Peyer's patch (tissue), 4 donors: ENCODE measurements at regions not wholly inside any gene's neighbourhood (a gene's known extent, or its start where the extent isn't known, plus 50 kb on each side); places are given as distances from the start of the nearest gene placed in this dataset.

Source experiments
- DNase-seq, 3 donors: peaks; one replicate each; pipeline ENCODE4 v3.0.0-alpha.2; 2017 to 2019
- H3K27ac ChIP-seq, 4 donors: fragments of 200-600 bp; sonication (generic); one replicate each; pipeline ENCODE4 v1.5.1; 2016 to 2019
- H3K27me3 ChIP-seq, 2 donors: fragments of 200-600 bp; sonication (generic); one replicate each; pipeline ENCODE4 v1.5.1; 2019
- H3K36me3 ChIP-seq, 3 donors: fragments of 200-600 bp; sonication (generic); one replicate each; pipeline ENCODE4 v1.5.1; 2016 to 2019
- H3K4me1 ChIP-seq, 4 donors: fragments of 200-600 bp; sonication (generic); one replicate each; pipeline ENCODE4 v1.5.1; 2016 to 2019
- H3K4me3 ChIP-seq, 4 donors: fragments of 200-600 bp; sonication (generic); 1 replicate in 3 of 4; 2 replicates in 1 of 4; pipeline ENCODE4 v1.5.1; 2016 to 2019; ENCODE audit warnings: mild to moderate bottlenecking in 1 of 4
- H3K9me3 ChIP-seq, 4 donors: fragments of 200-600 bp; sonication (generic); one replicate each; pipeline ENCODE4 v1.5.1; 2016 to 2019; ENCODE audit warnings: mild to moderate bottlenecking in 1 of 4
- POLR2A ChIP-seq, 2 donors: fragments of 450-650 bp; IDR thresholded peaks; one replicate each; pipeline ENCODE4 v1.5.1; 2017; ENCODE audit warnings: antibody characterized with exemption in 2 of 2, mild to moderate bottlenecking in 2 of 2, moderate library complexity in 2 of 2
- TF ChIP-seq, protein P1 (sequence below), 6 experiments: fragments of 450-650 bp in 4 of 6; fragments of 200-600 bp in 2 of 6; sonication (generic) in 1 of 6; IDR thresholded peaks; one replicate each; pipeline ENCODE4 v1.5.1; 2017 to 2019; ENCODE audit warnings: antibody characterized with exemption in 6 of 6, mild to moderate bottlenecking in 3 of 6, moderate library complexity in 1 of 6

DNA sequence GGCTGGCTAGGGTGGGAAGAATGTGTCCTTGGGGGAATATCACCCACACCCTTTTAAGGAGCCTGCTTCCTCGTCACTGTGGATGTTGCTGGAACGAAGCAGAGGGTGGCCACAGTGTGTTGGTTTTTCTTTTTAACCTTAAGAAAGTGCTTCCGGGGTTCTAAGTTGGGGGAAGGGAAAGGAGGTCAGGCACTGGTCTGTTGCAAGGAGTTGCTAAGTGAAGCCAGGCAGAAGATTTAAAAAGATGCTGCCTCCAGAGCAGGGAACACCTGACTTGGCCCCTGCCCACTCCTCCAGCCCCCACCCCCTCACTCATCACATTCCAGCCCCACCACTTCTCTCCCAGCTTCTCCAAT, 213.1 kb downstream of the EMX2 start:
- Histone ChIP-seq H3K4me1 (no peaks in the 10 kb centered on the region), H3K27me3 (no peaks in the 10 kb centered on the region), H3K4me3 (no peak overlapping the region), H3K9me3 (no peaks in the 10 kb centered on the region), H3K27ac (no peak overlapping the region), H3K36me3 (no peaks in the 10 kb centered on the region)
- TF ChIP-seq POLR2A (IDR thresholded peaks at IDR 0.05): no peak
- TF ChIP-seq, protein P1, sequence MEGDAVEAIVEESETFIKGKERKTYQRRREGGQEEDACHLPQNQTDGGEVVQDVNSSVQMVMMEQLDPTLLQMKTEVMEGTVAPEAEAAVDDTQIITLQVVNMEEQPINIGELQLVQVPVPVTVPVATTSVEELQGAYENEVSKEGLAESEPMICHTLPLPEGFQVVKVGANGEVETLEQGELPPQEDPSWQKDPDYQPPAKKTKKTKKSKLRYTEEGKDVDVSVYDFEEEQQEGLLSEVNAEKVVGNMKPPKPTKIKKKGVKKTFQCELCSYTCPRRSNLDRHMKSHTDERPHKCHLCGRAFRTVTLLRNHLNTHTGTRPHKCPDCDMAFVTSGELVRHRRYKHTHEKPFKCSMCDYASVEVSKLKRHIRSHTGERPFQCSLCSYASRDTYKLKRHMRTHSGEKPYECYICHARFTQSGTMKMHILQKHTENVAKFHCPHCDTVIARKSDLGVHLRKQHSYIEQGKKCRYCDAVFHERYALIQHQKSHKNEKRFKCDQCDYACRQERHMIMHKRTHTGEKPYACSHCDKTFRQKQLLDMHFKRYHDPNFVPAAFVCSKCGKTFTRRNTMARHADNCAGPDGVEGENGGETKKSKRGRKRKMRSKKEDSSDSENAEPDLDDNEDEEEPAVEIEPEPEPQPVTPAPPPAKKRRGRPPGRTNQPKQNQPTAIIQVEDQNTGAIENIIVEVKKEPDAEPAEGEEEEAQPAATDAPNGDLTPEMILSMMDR (IDR thresholded peaks at IDR 0.05): no peak
- DNase-seq: no peak

DNA sequence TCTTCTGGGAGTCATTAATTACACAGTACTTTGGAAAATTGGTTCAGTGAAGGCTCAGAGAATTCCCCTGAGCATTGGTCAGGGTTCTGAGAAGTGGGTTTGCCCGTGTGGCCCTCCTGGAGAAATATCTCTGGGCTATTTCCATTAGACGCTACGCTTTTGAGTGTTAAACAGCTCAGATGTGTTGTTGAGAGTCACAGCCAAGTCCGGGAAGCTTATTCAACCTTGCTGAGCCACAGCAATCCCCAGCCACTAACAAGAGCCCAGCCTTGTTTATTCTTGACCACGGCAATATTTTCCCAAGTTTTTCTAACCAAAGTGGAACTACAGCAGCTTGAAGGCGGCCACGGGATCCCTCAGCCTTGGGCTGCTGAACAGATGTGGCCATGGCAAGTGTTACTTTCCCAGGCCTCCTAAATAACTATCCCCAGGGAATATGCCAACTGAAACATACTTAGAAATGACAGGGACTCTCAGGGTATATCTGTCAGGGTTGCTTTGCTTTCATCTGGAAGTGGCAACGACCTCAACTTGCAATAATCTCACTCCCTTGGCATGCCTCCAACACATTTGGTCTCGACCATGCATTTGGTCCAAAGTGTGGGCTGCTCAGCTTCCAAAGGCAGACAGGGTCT, 214.7 kb downstream of the EMX2 start:
- TF ChIP-seq, protein P1 (IDR thresholded peaks at IDR 0.05): no peak
- no peak for TF ChIP-seq POLR2A (IDR thresholded peaks at IDR 0.05)
- H3K27ac ChIP-seq: no peak overlapping the region
- H3K4me1 ChIP-seq: no peaks in the 10 kb centered on the region
- H3K9me3 ChIP-seq: no peaks in the 10 kb centered on the region
- no peak overlapping the region for H3K4me3 ChIP-seq
- no peak for DNase-seq
- H3K27me3 ChIP-seq: no peaks in the 10 kb centered on the region
- no peaks in the 10 kb centered on the region for H3K36me3 ChIP-seq

DNA sequence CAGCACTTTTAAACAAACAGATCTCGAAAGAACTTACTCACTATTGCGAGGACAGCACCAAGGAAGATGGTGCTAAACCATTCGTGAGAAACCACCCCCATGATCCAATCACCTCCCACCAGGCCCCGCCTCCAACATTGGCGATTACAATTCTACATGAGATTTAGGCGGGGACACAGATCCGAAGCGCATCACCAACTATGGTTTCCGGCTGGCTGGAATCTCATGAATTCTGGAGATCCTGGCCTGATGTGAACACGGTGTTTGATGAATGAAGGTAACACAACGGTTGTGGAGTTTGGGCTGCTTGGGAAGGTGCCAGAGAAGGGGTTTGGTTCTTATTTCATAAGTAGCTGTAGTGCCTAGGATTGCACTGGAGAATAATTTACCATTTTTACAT, 216.7 kb downstream of the EMX2 start:
- TF ChIP-seq POLR2A (IDR thresholded peaks at IDR 0.05): no peak
- TF ChIP-seq, protein P1 (IDR thresholded peaks at IDR 0.05): no peak
- DNase-seq: no peak
- H3K4me1 ChIP-seq: no peaks in the 10 kb centered on the region
- no peak overlapping the region for H3K27ac ChIP-seq
- H3K36me3 ChIP-seq: no peaks in the 10 kb centered on the region
- H3K4me3 ChIP-seq: no peak overlapping the region
- no peaks in the 10 kb centered on the region for H3K9me3 ChIP-seq
- H3K27me3 ChIP-seq: no peaks in the 10 kb centered on the region

DNA sequence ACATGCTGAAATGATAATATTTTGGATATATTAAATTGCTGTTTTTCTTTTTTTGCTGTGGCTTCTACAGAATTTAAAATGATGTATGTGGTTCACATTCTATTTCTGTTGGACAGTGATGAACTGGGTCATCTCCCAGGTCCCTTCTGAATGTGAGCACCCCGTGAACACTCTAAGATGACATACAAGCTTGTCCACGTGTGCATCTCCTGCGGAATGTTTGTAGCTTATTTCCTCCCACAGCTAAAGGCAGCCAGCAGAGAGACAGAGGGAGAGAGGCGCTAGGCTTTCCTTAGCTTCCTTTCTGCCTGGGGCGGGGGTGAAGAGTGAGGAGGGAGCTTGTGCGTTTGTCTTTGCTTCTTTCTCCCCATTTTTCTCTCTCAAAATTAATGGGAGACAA, 219.1 kb downstream of the EMX2 start:
- Histone ChIP-seq H3K4me1 (no peaks in the 10 kb centered on the region), H3K27me3 (no peaks in the 10 kb centered on the region), H3K27ac (no peak overlapping the region), H3K9me3 (no peaks in the 10 kb centered on the region), H3K4me3 (no peak overlapping the region), H3K36me3 (no peaks in the 10 kb centered on the region)
- DNase-seq: no peak
- TF ChIP-seq POLR2A (IDR thresholded peaks at IDR 0.05): no peak
- TF ChIP-seq, protein P1 (IDR thresholded peaks at IDR 0.05): no peak

DNA sequence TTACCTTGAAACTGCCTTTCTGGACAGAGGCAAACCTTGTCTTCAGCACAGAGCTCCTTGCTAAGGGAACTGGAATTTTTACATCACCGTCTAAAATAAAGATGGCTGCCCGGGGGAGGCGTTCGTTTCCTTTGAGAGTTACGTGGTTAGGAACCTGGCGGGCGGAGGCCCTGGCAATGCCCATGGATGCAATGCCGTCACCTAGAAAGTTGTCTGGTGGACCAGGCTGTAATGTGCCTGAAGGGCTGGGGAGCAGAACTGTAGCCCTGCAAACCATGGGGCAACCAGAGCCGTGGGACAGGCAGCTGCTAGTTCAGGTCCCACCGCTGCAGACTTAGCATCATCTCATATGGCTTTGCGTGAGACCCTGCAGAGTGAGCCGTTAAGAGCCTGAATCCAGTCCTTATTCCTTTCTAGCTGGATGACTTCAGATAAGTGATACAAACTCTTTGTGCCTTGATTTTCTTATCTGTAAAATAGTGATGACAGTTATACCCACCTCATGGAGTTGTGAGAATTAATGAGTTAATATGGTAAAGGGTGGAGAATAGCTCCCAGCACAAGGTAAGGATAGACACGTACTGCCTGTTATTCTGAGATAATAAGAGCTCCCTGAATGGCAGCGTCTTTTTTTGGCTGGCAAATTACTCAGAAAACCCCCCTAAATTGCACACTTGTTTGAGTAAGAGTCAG, 219.7 kb downstream of the EMX2 start:
- no peaks in the 10 kb centered on the region for H3K9me3 ChIP-seq
- no peak overlapping the region for H3K4me3 ChIP-seq
- no peaks in the 10 kb centered on the region for H3K36me3 ChIP-seq
- H3K27me3 ChIP-seq: no peaks in the 10 kb centered on the region
- H3K27ac ChIP-seq: no peak overlapping the region
- no peak for DNase-seq
- H3K4me1 ChIP-seq: no peaks in the 10 kb centered on the region
- TF ChIP-seq, protein P1 (IDR thresholded peaks at IDR 0.05): no peak
- TF ChIP-seq POLR2A (IDR thresholded peaks at IDR 0.05): no peak
